GM13977 (cell line): ENCODE measurements at regions not wholly inside any gene's neighbourhood (a gene's known extent, or its start where the extent isn't known, plus 50 kb on each side); places are given as distances from the start of the nearest gene placed in this dataset.

Experiments
- DNase-seq: peaks from one replicate; pipeline ENCODE4 v3.0.0; 2012; ENCODE audit warnings: low spot score
- CTCF ChIP-seq: IDR thresholded peaks from 2 replicates; pipeline ENCODE4 v1.5.1; 2012; ENCODE audit warnings: mild to moderate bottlenecking, control low read depth; ENCODE audit not compliant: insufficient read depth; ENCODE audit errors: extremely low read depth, missing control alignments
- in situ Hi-C: fragments of 300-500 bp; cut with MboI; formaldehyde crosslinking; loops from one replicate; pipeline ENCODE4 v1.12.0; 2022; ENCODE audit warnings: low sequenced_read_pairs, low pct_unique_long_range_greater_than_20kb, mixed read lengths, inconsistent platforms; ENCODE audit not compliant: unreplicated experiment

GRCh38 chr20:10935658-10936402, 262.0 kb upstream of the JAG1 start:
- no peak for DNase-seq
- no peak for TF ChIP-seq CTCF
- in situ Hi-C loops = no loop called here

GRCh38 chr20:10936786-10937185, 263.0 kb upstream of the JAG1 start:
- in situ Hi-C loops = no loop called here

GRCh38 chr20:10939331-10939941, 265.6 kb upstream of the JAG1 start:
- in situ Hi-C loops = no loop called here
- no peak for DNase-seq
- no peak for TF ChIP-seq CTCF

More at GRCh38 chr20:10936786-10937185, 263.0 kb upstream of the JAG1 start:
- no peak for TF ChIP-seq CTCF
- DNase-seq = no peak

GRCh38 chr20:10940941-10941340, 267.1 kb upstream of the JAG1 start:
- no peak for TF ChIP-seq CTCF
- DNase-seq = peak; percentile 33
- in situ Hi-C loops = no loop called here

GRCh38 chr20:10943686-10944265, 270.0 kb upstream of the JAG1 start:
- in situ Hi-C loops = no loop called here
- TF ChIP-seq CTCF = no peak
- no peak for DNase-seq

GRCh38 chr20:10946124-10946880, 272.5 kb upstream of the JAG1 start:
- peak; percentile 9 for DNase-seq
- no peak for TF ChIP-seq CTCF
- in situ Hi-C loops = no loop called here
